ENCODE measurements at regions not wholly inside any gene's neighbourhood (a gene's known extent, or its start where the extent isn't known, plus 50 kb on each side); places are given as distances from the start of the nearest gene placed in this dataset.

DNA sequence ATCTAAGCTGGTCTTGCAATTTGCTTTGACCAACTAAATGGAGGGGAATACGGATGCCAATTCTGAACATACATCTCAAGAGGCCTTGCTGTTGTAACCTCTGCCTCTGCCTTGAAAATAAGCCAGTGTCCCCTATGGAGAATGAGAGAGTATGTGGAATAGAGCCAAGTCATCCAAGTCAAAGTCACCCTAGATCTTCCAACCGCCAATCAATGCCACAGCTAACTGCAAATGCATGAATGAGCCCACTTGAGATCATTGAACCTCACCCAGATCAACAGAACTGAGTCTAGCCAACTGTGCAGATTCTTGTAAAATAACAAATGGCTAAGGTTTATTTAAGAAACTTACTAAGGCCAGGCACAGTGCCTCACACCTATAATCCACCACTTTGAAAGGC is 139.8 kb upstream of the TANK start:
- no peak for FAIRE-seq
- TF ChIP-seq, protein P1, sequence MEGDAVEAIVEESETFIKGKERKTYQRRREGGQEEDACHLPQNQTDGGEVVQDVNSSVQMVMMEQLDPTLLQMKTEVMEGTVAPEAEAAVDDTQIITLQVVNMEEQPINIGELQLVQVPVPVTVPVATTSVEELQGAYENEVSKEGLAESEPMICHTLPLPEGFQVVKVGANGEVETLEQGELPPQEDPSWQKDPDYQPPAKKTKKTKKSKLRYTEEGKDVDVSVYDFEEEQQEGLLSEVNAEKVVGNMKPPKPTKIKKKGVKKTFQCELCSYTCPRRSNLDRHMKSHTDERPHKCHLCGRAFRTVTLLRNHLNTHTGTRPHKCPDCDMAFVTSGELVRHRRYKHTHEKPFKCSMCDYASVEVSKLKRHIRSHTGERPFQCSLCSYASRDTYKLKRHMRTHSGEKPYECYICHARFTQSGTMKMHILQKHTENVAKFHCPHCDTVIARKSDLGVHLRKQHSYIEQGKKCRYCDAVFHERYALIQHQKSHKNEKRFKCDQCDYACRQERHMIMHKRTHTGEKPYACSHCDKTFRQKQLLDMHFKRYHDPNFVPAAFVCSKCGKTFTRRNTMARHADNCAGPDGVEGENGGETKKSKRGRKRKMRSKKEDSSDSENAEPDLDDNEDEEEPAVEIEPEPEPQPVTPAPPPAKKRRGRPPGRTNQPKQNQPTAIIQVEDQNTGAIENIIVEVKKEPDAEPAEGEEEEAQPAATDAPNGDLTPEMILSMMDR (IDR thresholded peaks at IDR 0.05; ENCODE audit: insufficient read depth, missing control alignments): no peak
- DNase-seq (ENCODE audit: insufficient read length, low spot score): no peak

GRCh38 chr2:161028581-161028980 is 131.6 kb upstream of the TANK start:
- no peak for FAIRE-seq
- TF ChIP-seq, protein P1 (IDR thresholded peaks at IDR 0.05; ENCODE audit: insufficient read depth, missing control alignments): no peak
- no peak for DNase-seq (ENCODE audit: insufficient read length, low spot score)

GRCh38 chr2:161029321-161029720 is 130.9 kb upstream of the TANK start:
- FAIRE-seq (no peak), DNase-seq (ENCODE audit: insufficient read length, low spot score) (no peak)
- TF ChIP-seq, protein P1 (IDR thresholded peaks at IDR 0.05; ENCODE audit: insufficient read depth, missing control alignments): no peak

GRCh38 chr2:161030260-161031063 is 129.8 kb upstream of the TANK start:
- no peak for DNase-seq (ENCODE audit: insufficient read length, low spot score)
- TF ChIP-seq, protein P1 (IDR thresholded peaks at IDR 0.05; ENCODE audit: insufficient read depth, missing control alignments): no peak
- no peak for FAIRE-seq

DNA sequence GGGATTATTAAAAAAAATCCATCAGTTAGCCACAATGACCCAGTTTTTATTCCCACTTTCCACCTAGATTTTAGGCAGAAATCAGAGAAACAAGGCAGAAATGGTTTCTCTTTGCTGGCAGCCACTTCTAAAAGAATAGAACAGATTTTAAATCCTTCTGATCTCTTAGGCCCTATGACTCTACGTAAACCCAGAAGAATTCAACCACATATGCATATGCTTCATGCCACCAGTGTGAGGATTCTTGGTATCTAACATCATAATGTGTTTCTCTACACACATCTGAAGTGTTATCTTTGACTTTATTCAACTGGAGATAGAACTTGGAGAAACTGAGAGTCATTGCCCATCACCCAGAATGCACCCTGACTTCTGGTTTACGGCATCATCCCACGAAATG is 128.7 kb upstream of the TANK start:
- no peak for FAIRE-seq
- no peak for DNase-seq (ENCODE audit: insufficient read length, low spot score)
- TF ChIP-seq, protein P1 (IDR thresholded peaks at IDR 0.05; ENCODE audit: insufficient read depth, missing control alignments): no peak

DNA sequence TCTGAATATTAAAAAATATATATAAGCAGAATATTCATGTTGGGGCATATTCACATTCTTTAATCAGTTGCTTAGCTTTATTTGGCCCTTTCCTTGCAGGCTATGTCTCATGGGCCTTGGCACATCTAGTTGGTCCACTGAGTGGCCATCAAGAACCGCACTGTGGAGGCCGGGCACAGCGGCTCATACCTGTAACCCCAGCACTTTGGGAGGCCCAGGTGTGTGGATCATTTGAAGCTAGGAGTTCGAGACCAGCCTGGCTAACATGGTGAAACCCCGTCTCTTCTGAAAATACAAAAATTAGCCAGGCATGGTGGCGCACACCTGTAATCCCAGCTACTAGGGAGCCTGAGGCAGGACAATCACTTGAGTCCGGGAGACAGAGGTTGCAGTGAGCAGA is 127.6 kb upstream of the TANK start:
- FAIRE-seq (no peak), DNase-seq (ENCODE audit: insufficient read length, low spot score) (no peak)
- TF ChIP-seq, protein P1 (IDR thresholded peaks at IDR 0.05; ENCODE audit: insufficient read depth, missing control alignments): no peak

DNA sequence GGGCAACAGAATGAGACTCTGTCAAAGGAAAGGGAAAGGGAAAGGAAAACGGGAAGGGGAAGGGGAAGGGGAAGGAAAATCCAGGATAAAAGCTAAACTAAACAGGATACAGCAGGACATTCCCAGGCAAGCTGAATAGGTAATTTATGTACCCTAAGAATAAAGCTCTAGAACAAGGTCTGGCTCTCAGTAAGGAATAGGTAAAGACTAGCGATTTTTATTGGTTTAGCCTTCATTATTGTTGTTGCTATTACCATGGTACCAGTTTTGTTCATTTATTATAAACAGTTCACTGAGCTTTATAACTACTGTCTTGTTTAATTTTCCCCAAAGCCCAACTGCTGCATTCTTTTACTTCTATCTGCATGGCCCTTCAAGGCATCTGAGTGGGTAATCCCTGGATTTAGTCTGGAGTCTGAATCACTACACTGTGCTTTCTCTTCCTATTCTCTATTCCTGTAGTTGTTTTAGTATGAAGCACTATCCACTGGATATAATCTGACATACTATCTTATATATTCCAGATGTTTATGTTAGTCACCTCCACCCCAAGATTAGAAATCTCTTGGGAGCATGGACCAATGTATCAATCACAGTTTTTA is 127.1 kb upstream of the TANK start:
- DNase-seq (ENCODE audit: insufficient read length, low spot score): no peak
- FAIRE-seq: no peak
- TF ChIP-seq, protein P1 (IDR thresholded peaks at IDR 0.05; ENCODE audit: insufficient read depth, missing control alignments): no peak

Data from D721Med (cell line).